Kidney (tissue), 13 donors: ENCODE measurements at regions not wholly inside any gene's neighbourhood (a gene's known extent, or its start where the extent isn't known, plus 50 kb on each side); places are given as distances from the start of the nearest gene placed in this dataset.

Experiments
- DNase-seq, 5 donors: peaks; one replicate each; pipeline ENCODE4 v3.0.0-alpha.2; 2013 to 2020
- FAIRE-seq: peaks from 2 replicates; lab custom pipeline; 2012; peaks lifted over from hg19 to GRCh38; lab: Jason Lieb, UNC
- H3K27ac ChIP-seq, 2 donors: one replicate each; pipeline ENCODE4 v1.7.0; 2013; ENCODE audit warnings: low read depth in 2 of 2, low read length in 2 of 2, inconsistent platforms in 1 of 2
- H3K27me3 ChIP-seq: one replicate; pipeline ENCODE4 v1.7.1; 2013; ENCODE audit warnings: low read length, inconsistent platforms; ENCODE audit not compliant: control insufficient read depth, insufficient read depth
- H3K36me3 ChIP-seq, 3 donors: one replicate each; pipeline versions ENCODE4 v1.7.0 to v1.7.1; 2013; ENCODE audit warnings: low read length in 3 of 3, control low read depth in 1 of 3, inconsistent platforms in 1 of 3; ENCODE audit not compliant: insufficient read depth in 3 of 3, control insufficient read depth in 2 of 3
- H3K4me1 ChIP-seq, 3 donors: one replicate each; pipeline versions ENCODE4 v1.7.0 to v1.7.1; 2013; ENCODE audit warnings: low read length in 3 of 3, inconsistent platforms in 1 of 3, low read depth in 1 of 3; ENCODE audit not compliant: control insufficient read depth in 2 of 3, insufficient read depth in 2 of 3
- H3K4me3 ChIP-seq, 3 donors: one replicate each; pipeline versions ENCODE4 v1.7.0 to v1.8.1; 2013; ENCODE audit warnings: low read length in 3 of 3, control low read depth in 1 of 3, inconsistent platforms in 1 of 3
- H3K9ac ChIP-seq, 3 donors: one replicate each; pipeline versions ENCODE4 v1.7.0 to v1.7.1; 2013; ENCODE audit warnings: low read length in 3 of 3, control low read depth in 1 of 3, inconsistent platforms in 1 of 3
- H3K9me3 ChIP-seq, 3 donors: one replicate each; pipeline versions ENCODE4 v1.7.0 to v1.7.1; 2013; ENCODE audit warnings: low read length in 3 of 3, control low read depth in 1 of 3, inconsistent platforms in 1 of 3; ENCODE audit not compliant: control insufficient read depth in 2 of 3, insufficient read depth in 1 of 3
- CTCF ChIP-seq: IDR thresholded peaks from 3 replicates; pipeline ENCODE4 v1.5.1; 2012; ENCODE audit warnings: mild to moderate bottlenecking, moderate library complexity, borderline replicate concordance; ENCODE audit not compliant: insufficient read depth; ENCODE audit errors: extremely low read depth
- intact Hi-C: fragments of 100-400 bp; cut with DNase I; formaldehyde crosslinking; loops from one replicate; pipeline ENCODE4 v1.11.1; 2022
- donor health status: control.
- donor health status: control.
- donor health status: control.
- donor health status: control.
- donor health status: control.
- donor health status: DM: yes; HTN: yes; CAD: no.
- donor health status: Normal renal cell carcinoma (clear cell type).

DNA sequence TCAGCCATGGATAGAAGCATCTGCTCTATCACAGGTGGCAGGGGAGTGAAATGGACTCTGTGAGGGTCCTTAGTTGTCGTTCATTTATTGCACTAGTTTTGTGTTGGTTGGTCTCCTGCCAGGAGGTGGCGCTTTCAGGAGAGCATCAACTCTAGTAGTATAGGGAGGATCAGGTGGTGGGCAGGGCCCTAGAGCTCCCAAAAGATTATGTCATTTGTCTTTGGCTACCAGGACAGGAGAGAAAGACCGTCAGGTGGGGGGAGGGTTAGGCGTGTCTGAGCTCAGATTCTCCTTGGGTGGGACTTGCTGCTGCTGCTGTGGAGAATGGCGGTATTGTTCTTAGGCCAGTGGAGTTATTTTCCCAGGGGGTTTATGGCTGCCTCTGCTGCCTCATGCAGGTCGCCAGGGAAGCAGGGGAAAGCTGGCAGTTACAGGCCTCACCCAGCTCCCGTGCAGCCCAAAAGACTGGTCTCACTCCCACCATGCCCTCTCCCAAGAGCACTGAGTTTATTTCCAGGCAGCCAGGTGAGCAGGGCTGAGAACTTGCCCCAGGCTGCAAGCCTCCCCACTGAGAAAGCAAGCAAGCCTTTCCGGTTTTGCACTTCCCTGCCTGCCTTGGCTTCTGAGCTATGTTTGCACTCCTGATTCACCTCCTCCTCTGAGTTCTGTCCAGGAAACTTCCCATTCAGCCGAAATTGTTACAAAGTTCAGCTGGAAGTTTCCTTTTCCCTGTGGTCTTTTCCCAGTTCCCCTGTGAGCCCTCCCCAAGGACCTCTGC, 317.3 kb downstream of the TAF11L14 start:
- Histone ChIP-seq H3K36me3 (no peaks in the 10 kb centered on the region), H3K9me3 (no peaks in the 10 kb centered on the region), H3K4me3 (no peak overlapping the region), H3K4me1 (no peaks in the 10 kb centered on the region), H3K27me3 (no peaks in the 10 kb centered on the region), H3K9ac (no peak overlapping the region), H3K27ac (no peak overlapping the region)
- FAIRE-seq: no peak
- intact Hi-C loops: no loop called here
- TF ChIP-seq CTCF: no peak
- no peak for DNase-seq

GRCh38 chr5:17952231-17952630, 318.0 kb downstream of the TAF11L14 start:
- no peak for DNase-seq
- TF ChIP-seq CTCF: no peak
- intact Hi-C loops: no loop called here
- Histone ChIP-seq H3K27ac (no peak overlapping the region), H3K36me3 (no peaks in the 10 kb centered on the region), H3K27me3 (no peaks in the 10 kb centered on the region), H3K4me3 (no peak overlapping the region), H3K9me3 (no peaks in the 10 kb centered on the region), H3K9ac (no peak overlapping the region), H3K4me1 (no peaks in the 10 kb centered on the region)
- FAIRE-seq: no peak

- no peak for FAIRE-seq
- H3K4me1 ChIP-seq: no peaks in the 10 kb centered on the region
- no peak overlapping the region for H3K9ac ChIP-seq
- no peak overlapping the region for H3K27ac ChIP-seq
- no peak overlapping the region for H3K4me3 ChIP-seq
- DNase-seq: no peak
- H3K9me3 ChIP-seq: peaks cover 0 to 4% (median 0%) of the 10 kb centered on the region in 3 donors
- intact Hi-C loops: no loop called here
- H3K27me3 ChIP-seq: no peaks in the 10 kb centered on the region
- no peak for TF ChIP-seq CTCF
- H3K36me3 ChIP-seq: no peaks in the 10 kb centered on the region
Observed at GRCh38 chr5:17964067-17964466, 329.8 kb downstream of the TAF11L14 start.
